H1 (cell line): ENCODE measurements at regions not wholly inside any gene's neighbourhood (a gene's known extent, or its start where the extent isn't known, plus 50 kb on each side); places are given as distances from the start of the nearest gene placed in this dataset.

Experiments used
- CTCF ChIA-PET: fragments of 300-600 bp; sonication (Branson Sonifier 250); formaldehyde crosslinking; loops from one replicate; lab custom pipeline; 2021; ENCODE audit not compliant: partially characterized antibody; lab: Charles Lee
- POLR2A ChIA-PET: fragments of 300-600 bp; sonication (Branson Sonifier 250); formaldehyde crosslinking; loops from one replicate; lab custom pipeline; 2021; ENCODE audit warnings: inconsistent platforms; ENCODE audit not compliant: partially characterized antibody; lab: Charles Lee
- DNase-seq, 2 experiments: peaks; one replicate each; pipeline versions ENCODE4 v3.0.0 to v3.0.0-alpha.2; 2010 to 2022; ENCODE audit warnings: low spot score in 2 of 2, low read depth in 1 of 2, mixed read lengths in 1 of 2
- FAIRE-seq: peaks from 2 replicates; lab custom pipeline; 2011; peaks lifted over from hg19 to GRCh38; lab: Jason Lieb, UNC
- H2AFZ ChIP-seq: 2 replicates; pipeline ENCODE4 v1.8.1; 2012; ENCODE audit warnings: low read length, inconsistent platforms
- H2AK5ac ChIP-seq: 2 replicates; pipeline ENCODE4 v1.6.1; 2013; ENCODE audit warnings: low read depth, low read length
- H2BK120ac ChIP-seq: replicated peaks from 2 replicates; pipeline ENCODE3; 2013; ENCODE audit warnings: low read depth, low read length, inconsistent platforms
- H2BK12ac ChIP-seq: 2 replicates; pipeline ENCODE4 v1.6.1; 2013; ENCODE audit warnings: low read depth, low read length
- H2BK15ac ChIP-seq: 2 replicates; pipeline ENCODE4 v1.6.1; 2013; ENCODE audit warnings: low read length
- H2BK20ac ChIP-seq: 2 replicates; pipeline ENCODE4 v1.6.1; 2013; ENCODE audit warnings: low read length
- H2BK5ac ChIP-seq: 2 replicates; pipeline ENCODE4 v1.6.1; 2013; ENCODE audit warnings: low read depth, low read length
- H3K14ac ChIP-seq: 2 replicates; pipeline ENCODE4 v1.6.1; 2013; ENCODE audit warnings: inconsistent platforms; ENCODE audit not compliant: insufficient read length
- H3K18ac ChIP-seq: 2 replicates; pipeline ENCODE4 v1.6.1; 2013; ENCODE audit warnings: low read length; ENCODE audit errors: extremely low read depth
- H3K23ac ChIP-seq: 2 replicates; pipeline ENCODE4 v1.6.1; 2013; ENCODE audit warnings: inconsistent platforms; ENCODE audit not compliant: insufficient read length
- H3K23me2 ChIP-seq: 2 replicates; pipeline ENCODE4 v1.6.1; 2013; ENCODE audit warnings: low read depth, low read length
- H3K27ac ChIP-seq: 2 replicates; pipeline ENCODE4 v1.6.1; 2011; ENCODE audit warnings: low read depth, low read length, inconsistent platforms
- H3K27me3 ChIP-seq, 4 experiments: replicated peaks in 1 of 4; 1 replicate in 1 of 4; 2 replicates in 3 of 4; pipeline versions ENCODE4 v1.6.1 to v1.8.1; 2011 to 2013; ENCODE audit warnings: low read length in 3 of 4, mild to moderate bottlenecking in 3 of 4, inconsistent platforms in 2 of 4, mixed read lengths in 2 of 4, moderate library complexity in 1 of 4; ENCODE audit not compliant: control insufficient read depth in 3 of 4, insufficient read depth in 3 of 4; ENCODE audit errors: extremely low read depth in 1 of 4
- H3K36me3 ChIP-seq, 4 experiments: 2 replicates each; pipeline versions ENCODE4 v1.6.1 to v1.8.1; 2011 to 2013; ENCODE audit warnings: mild to moderate bottlenecking in 4 of 4, low read length in 3 of 4, moderate library complexity in 2 of 4, control low read depth in 1 of 4, inconsistent platforms in 1 of 4; ENCODE audit not compliant: insufficient read depth in 4 of 4, control insufficient read depth in 2 of 4
- H3K4ac ChIP-seq: replicated peaks from 2 replicates; pipeline ENCODE3; 2013; ENCODE audit warnings: low read length, low read depth, mixed read lengths, inconsistent platforms; ENCODE audit not compliant: insufficient read length
- H3K4me1 ChIP-seq, 4 experiments: replicated peaks in 1 of 4; 1 replicate in 1 of 4; 2 replicates in 3 of 4; pipeline versions ENCODE4 v1.6.1 to v1.8.1; 2011 to 2013; ENCODE audit warnings: low read length in 3 of 4, inconsistent platforms in 2 of 4, mixed read lengths in 1 of 4; ENCODE audit not compliant: insufficient read depth in 4 of 4, control insufficient read depth in 3 of 4
- H3K4me2 ChIP-seq, 2 experiments: 2 replicates each; pipeline versions ENCODE4 v1.6.1 to v1.8.1; 2011 to 2013; ENCODE audit warnings: low read depth in 2 of 2, low read length in 2 of 2, control low read depth in 1 of 2, inconsistent platforms in 1 of 2, mild to moderate bottlenecking in 1 of 2; ENCODE audit not compliant: insufficient read depth in 1 of 2
- H3K4me3 ChIP-seq, 4 experiments: fragments of 200-600, 300-600 bp in 1 of 4; sonication (generic), shearing (Covaris generic), sonication (Bioruptor Twin) in 1 of 4; 2 replicates each; pipeline versions ENCODE4 v1.5.1 to v1.8.1; 2011 to 2016; ENCODE audit warnings: low read length in 4 of 4, low read depth in 3 of 4, control low read depth in 2 of 4, inconsistent platforms in 2 of 4, mild to moderate bottlenecking in 2 of 4, mixed read lengths in 1 of 4, moderate library complexity in 1 of 4; ENCODE audit not compliant: insufficient read depth in 2 of 4; ENCODE audit errors: extremely low read depth in 1 of 4
- H3K56ac ChIP-seq: replicated peaks from 2 replicates; pipeline ENCODE3; 2013; ENCODE audit warnings: low read depth, mild to moderate bottlenecking, mixed read lengths, low read length, inconsistent platforms; ENCODE audit not compliant: insufficient read length
- H3K79me1 ChIP-seq: 2 replicates; pipeline ENCODE4 v1.6.1; 2013; ENCODE audit warnings: low read depth, low read length, control low read depth
- H3K79me2 ChIP-seq, 2 experiments: 2 replicates each; pipeline versions ENCODE4 v1.6.1 to v1.8.1; 2012 to 2013; ENCODE audit warnings: low read length in 2 of 2, mild to moderate bottlenecking in 2 of 2, inconsistent platforms in 1 of 2; ENCODE audit not compliant: insufficient read depth in 2 of 2, control insufficient read depth in 1 of 2
- H3K9ac ChIP-seq, 4 experiments: replicated peaks in 1 of 4; 1 replicate in 1 of 4; 2 replicates in 3 of 4; pipeline versions ENCODE4 v1.6.1 to v1.8.1; 2011 to 2013; ENCODE audit warnings: low read depth in 3 of 4, low read length in 3 of 4, control low read depth in 2 of 4, mild to moderate bottlenecking in 2 of 4, moderate library complexity in 2 of 4, inconsistent platforms in 1 of 4; ENCODE audit errors: extremely low read depth in 1 of 4
- H3K9me3 ChIP-seq, 2 experiments: 2 replicates each; pipeline versions ENCODE4 v1.6.1 to v1.8.1; 2012 to 2013; ENCODE audit warnings: mild to moderate bottlenecking in 2 of 2, moderate library complexity in 2 of 2, control low read depth in 1 of 2, inconsistent platforms in 1 of 2, low read depth in 1 of 2, low read length in 1 of 2, mixed read lengths in 1 of 2; ENCODE audit not compliant: insufficient read depth in 2 of 2
- H4K20me1 ChIP-seq, 2 experiments: replicated peaks in 1 of 2; 2 replicates each; pipeline versions ENCODE3 to v1.8.1; 2011 to 2013; ENCODE audit warnings: inconsistent platforms in 2 of 2, low read length in 2 of 2, mild to moderate bottlenecking in 1 of 2; ENCODE audit not compliant: insufficient read depth in 2 of 2, control insufficient read depth in 1 of 2
- H4K5ac ChIP-seq: 2 replicates; pipeline ENCODE4 v1.6.1; 2013; ENCODE audit warnings: low read length, low read depth, mixed read lengths, inconsistent platforms; ENCODE audit not compliant: insufficient read length
- H4K8ac ChIP-seq: 2 replicates; pipeline ENCODE4 v1.8.0; 2013; ENCODE audit warnings: mild to moderate bottlenecking, moderate library complexity, low read length, inconsistent platforms; ENCODE audit not compliant: insufficient read depth; ENCODE audit errors: extremely low read depth
- H4K91ac ChIP-seq: replicated peaks from 2 replicates; pipeline ENCODE3; 2013; ENCODE audit warnings: low read length, mixed read lengths, inconsistent platforms; ENCODE audit not compliant: insufficient read length
- CBX5 ChIP-seq: fragments of 300-800, 300-1000 bp; sonication (generic); IDR thresholded peaks from 2 replicates; pipeline ENCODE4 v1.7.1; 2016; ENCODE audit warnings: antibody characterized with exemption, low read length, low read depth
- CEBPB ChIP-seq: IDR thresholded peaks from 2 replicates; pipeline ENCODE4 v1.6.1; 2012; ENCODE audit warnings: low read depth, low read length
- CHD1 ChIP-seq: IDR thresholded peaks from 2 replicates; pipeline ENCODE4 v1.6.1; 2012; ENCODE audit warnings: low read depth, low read length, improper control_type of control experiment
- E2F6 ChIP-seq: IDR thresholded peaks from 2 replicates; pipeline ENCODE4 v1.6.1; 2012; ENCODE audit warnings: inconsistent platforms
- JUND ChIP-seq: IDR thresholded peaks from 2 replicates; pipeline ENCODE4 v1.6.1; 2011; ENCODE audit warnings: mild to moderate bottlenecking, improper control_type of control experiment, low read length
- PHF8 ChIP-seq: fragments of 200-600 bp; sonication (generic); conservative IDR thresholded peaks from 2 replicates; pipeline ENCODE4 v1.7.1; 2012; ENCODE audit warnings: low read depth, mild to moderate bottlenecking, inconsistent platforms, low read length, moderate library complexity
- RXRA ChIP-seq: IDR thresholded peaks from 2 replicates; pipeline ENCODE4 v1.6.1; 2011; ENCODE audit warnings: low read depth, mild to moderate bottlenecking, low read length, moderate library complexity; ENCODE audit not compliant: insufficient read depth
- SP1 ChIP-seq: IDR thresholded peaks from 2 replicates; pipeline ENCODE4 v1.6.1; 2011; ENCODE audit warnings: low read depth, low read length
- TCF12 ChIP-seq: IDR thresholded peaks from 2 replicates; pipeline ENCODE4 v1.6.1; 2011; ENCODE audit warnings: low read depth, mild to moderate bottlenecking, low read length
- WGBS, 2 experiments: shearing (Covaris generic) in 1 of 2; methylation state at CpG; one replicate each; pipeline versions ENCODE4 v1.1.6 to v1.1.7; 2013 to 2015; ENCODE audit warnings: low lambda C conversion rate in 2 of 2, mixed read lengths in 2 of 2, inconsistent platforms in 1 of 2, low coverage in 1 of 2, missing lambda C conversion rate in 1 of 2; ENCODE audit not compliant: insufficient replicate concordance in 2 of 2, insufficient coverage in 1 of 2, insufficient read length in 1 of 2; ENCODE audit errors: extremely low coverage in 1 of 2, missing lambda C conversion rate in 1 of 2; 5-methylcytosine and 5-hydroxymethylcytosine counted together
- TF ChIP-seq, protein P1 (sequence below), 3 experiments: IDR thresholded peaks; 1 replicate in 2 of 3; 2 replicates in 1 of 3; pipeline versions ENCODE4 v1.5.1 to v1.6.1; 2011; ENCODE audit warnings: low read length in 3 of 3, mild to moderate bottlenecking in 3 of 3, inconsistent platforms in 2 of 3, low read depth in 1 of 3, moderate library complexity in 1 of 3; ENCODE audit not compliant: insufficient read depth in 1 of 3; ENCODE audit errors: control extremely low read depth in 1 of 3

GRCh38 chr10:10703382-10703781 lies 314.3 kb upstream of the CELF2 start:
- no peak for FAIRE-seq
- POLR2A ChIA-PET = no interaction called here
- TF ChIP-seq PHF8 (no peak), CBX5 (no peak), RXRA (no peak), CHD1 (no peak), E2F6 (no peak), CEBPB (no peak), SP1 (no peak), JUND (no peak), TCF12 (no peak)
- TF ChIP-seq, protein P1, sequence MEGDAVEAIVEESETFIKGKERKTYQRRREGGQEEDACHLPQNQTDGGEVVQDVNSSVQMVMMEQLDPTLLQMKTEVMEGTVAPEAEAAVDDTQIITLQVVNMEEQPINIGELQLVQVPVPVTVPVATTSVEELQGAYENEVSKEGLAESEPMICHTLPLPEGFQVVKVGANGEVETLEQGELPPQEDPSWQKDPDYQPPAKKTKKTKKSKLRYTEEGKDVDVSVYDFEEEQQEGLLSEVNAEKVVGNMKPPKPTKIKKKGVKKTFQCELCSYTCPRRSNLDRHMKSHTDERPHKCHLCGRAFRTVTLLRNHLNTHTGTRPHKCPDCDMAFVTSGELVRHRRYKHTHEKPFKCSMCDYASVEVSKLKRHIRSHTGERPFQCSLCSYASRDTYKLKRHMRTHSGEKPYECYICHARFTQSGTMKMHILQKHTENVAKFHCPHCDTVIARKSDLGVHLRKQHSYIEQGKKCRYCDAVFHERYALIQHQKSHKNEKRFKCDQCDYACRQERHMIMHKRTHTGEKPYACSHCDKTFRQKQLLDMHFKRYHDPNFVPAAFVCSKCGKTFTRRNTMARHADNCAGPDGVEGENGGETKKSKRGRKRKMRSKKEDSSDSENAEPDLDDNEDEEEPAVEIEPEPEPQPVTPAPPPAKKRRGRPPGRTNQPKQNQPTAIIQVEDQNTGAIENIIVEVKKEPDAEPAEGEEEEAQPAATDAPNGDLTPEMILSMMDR (IDR thresholded peaks at IDR 0.05; ENCODE audit: control extremely low read depth in 1 of 3, insufficient read depth in 1 of 3, low read depth in 1 of 3, low read length in 3 of 3) = no peak

More at GRCh38 chr10:10703382-10703781, 314.3 kb upstream of the CELF2 start:
- Histone ChIP-seq H3K27me3 (no peaks in the 10 kb centered on the region), H2BK20ac (no peak overlapping the region), H3K23me2 (no peaks in the 10 kb centered on the region), H3K14ac (no peak overlapping the region), H2AK5ac (no peak overlapping the region), H4K5ac (no peak overlapping the region), H3K4me3 (no peak overlapping the region), H3K79me2 (no peaks in the 10 kb centered on the region), H2BK15ac (no peak overlapping the region), H3K9ac (no peak overlapping the region), H2BK120ac (no peak overlapping the region), H2AFZ (no peak overlapping the region), H3K18ac (no peak overlapping the region), H4K8ac (no peak overlapping the region), H3K79me1 (no peaks in the 10 kb centered on the region), H3K27ac (no peak overlapping the region), H2BK5ac (no peak overlapping the region), H3K56ac (no peak overlapping the region), H3K4ac (no peak overlapping the region), H3K23ac (no peak overlapping the region), H4K20me1 (no peaks in the 10 kb centered on the region), H2BK12ac (no peak overlapping the region), H3K4me1 (no peaks in the 10 kb centered on the region; a peak in 1 of 7 replicates), H3K36me3 (no peaks in the 10 kb centered on the region), H3K4me2 (no peak overlapping the region), H3K9me3 (no peaks in the 10 kb centered on the region), H4K91ac (no peak overlapping the region)
- 87% methylated on average over 2 of the region's 2 CpGs; no CpG with 5 or more reads in 1 of the 2 experiments for WGBS, 2 experiments
- DNase-seq = no peak
- CTCF ChIA-PET = no interaction called here
